ENCODE measurements at regions not wholly inside any gene's neighbourhood (a gene's known extent, or its start where the extent isn't known, plus 50 kb on each side); places are given as distances from the start of the nearest gene placed in this dataset.

DNA sequence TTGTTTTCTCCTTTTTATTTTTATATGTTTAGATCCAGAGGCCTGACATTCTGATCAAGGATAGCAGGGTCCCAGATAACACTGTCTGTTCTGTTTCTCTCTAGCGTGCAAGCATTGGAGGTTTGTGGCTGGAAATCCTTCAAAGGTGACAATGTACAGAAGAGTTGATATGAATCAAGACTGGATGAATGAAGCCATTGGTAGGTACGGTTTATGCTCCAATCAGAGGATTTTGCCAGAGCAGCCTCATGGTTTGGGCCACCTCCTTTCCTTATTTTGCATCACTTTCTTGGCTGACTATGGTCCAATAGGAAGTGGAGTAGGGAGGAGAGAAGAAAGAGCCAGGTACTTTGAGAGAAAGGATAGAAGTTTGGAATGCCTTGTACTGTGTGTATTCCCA lies 484.8 kb upstream of the JAG1 start:
- ChIA-PET RAD21 (ENCODE audit: low non-redundant PET in 1 of 2, low total read pairs in 2 of 2, uncharacterized antibody in 2 of 2, unreplicated experiment in 2 of 2) (no interaction called here), CTCF (no interaction called here), POLR2A (no interaction called here)
- BruUV-seq (replicated peaks), result no TSS peak
- no peaks in the 10 kb centered on the region for H4K20me1 ChIP-seq (ENCODE audit: insufficient read depth)
- no peak overlapping the region for H2AFZ ChIP-seq (ENCODE audit: low read depth, low read length, poor library complexity, severe bottlenecking)
- H3K9ac ChIP-seq (ENCODE audit: low read length), result no peak overlapping the region
- ATAC-seq (no peak), DNase-seq (ENCODE audit: low read depth, low spot score) (no peak)
- no peaks in the 10 kb centered on the region for H3K79me2 ChIP-seq (ENCODE audit: insufficient read depth, low read length)
- H3K4me2 ChIP-seq (ENCODE audit: low read length), result no peak overlapping the region
- H3K4me3 ChIP-seq (replicated peaks in 1 of 2; ENCODE audit: low read depth in 1 of 2, low read length in 2 of 2), result no peak overlapping the region
- no peaks in the 10 kb centered on the region for H3K4me1 ChIP-seq (ENCODE audit: control insufficient read depth in 1 of 2, insufficient read depth in 2 of 2, low read length in 2 of 2)
- H3K9me3 ChIP-seq (ENCODE audit: control insufficient read depth in 1 of 2, insufficient read depth in 1 of 2, low read depth in 1 of 2, low read length in 2 of 2), result no peaks in the 10 kb centered on the region
- H3K36me3 ChIP-seq (ENCODE audit: control insufficient read depth in 1 of 2, insufficient read depth in 2 of 2, low read length in 2 of 2), result no peaks in the 10 kb centered on the region
- no peaks in the 10 kb centered on the region for H3K27me3 ChIP-seq (ENCODE audit: insufficient read depth, low read length)
- H3K9me2 ChIP-seq (ENCODE audit: insufficient read depth), result no peaks in the 10 kb centered on the region
- no peak overlapping the region for H3K27ac ChIP-seq (ENCODE audit: low read depth, low read length)
- TF ChIP-seq SP1 (IDR thresholded peaks at IDR 0.05; ENCODE audit: low read depth) (no peak), RAD21 (IDR thresholded peaks at IDR 0.05; ENCODE audit: low read depth) (no peak), FOSL1 (IDR thresholded peaks at IDR 0.05; ENCODE audit: low read depth) (no peak), EGR1 (IDR thresholded peaks at IDR 0.05; ENCODE audit: low read depth) (no peak), ELF1 (IDR thresholded peaks at IDR 0.05; ENCODE audit: borderline replicate concordance, low read depth) (no peak), ATF3 (IDR thresholded peaks at IDR 0.05) (no peak), EZH2 (IDR thresholded peaks at IDR 0.05) (no peak), ZNF274 (IDR thresholded peaks at IDR 0.05; ENCODE audit: low read depth, low read length) (no peak), MAX (IDR thresholded peaks at IDR 0.05) (no peak)
- TF ChIP-seq, protein P1, sequence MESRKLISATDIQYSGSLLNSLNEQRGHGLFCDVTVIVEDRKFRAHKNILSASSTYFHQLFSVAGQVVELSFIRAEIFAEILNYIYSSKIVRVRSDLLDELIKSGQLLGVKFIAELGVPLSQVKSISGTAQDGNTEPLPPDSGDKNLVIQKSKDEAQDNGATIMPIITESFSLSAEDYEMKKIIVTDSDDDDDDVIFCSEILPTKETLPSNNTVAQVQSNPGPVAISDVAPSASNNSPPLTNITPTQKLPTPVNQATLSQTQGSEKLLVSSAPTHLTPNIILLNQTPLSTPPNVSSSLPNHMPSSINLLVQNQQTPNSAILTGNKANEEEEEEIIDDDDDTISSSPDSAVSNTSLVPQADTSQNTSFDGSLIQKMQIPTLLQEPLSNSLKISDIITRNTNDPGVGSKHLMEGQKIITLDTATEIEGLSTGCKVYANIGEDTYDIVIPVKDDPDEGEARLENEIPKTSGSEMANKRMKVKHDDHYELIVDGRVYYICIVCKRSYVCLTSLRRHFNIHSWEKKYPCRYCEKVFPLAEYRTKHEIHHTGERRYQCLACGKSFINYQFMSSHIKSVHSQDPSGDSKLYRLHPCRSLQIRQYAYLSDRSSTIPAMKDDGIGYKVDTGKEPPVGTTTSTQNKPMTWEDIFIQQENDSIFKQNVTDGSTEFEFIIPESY (IDR thresholded peaks at IDR 0.05; ENCODE audit: extremely low read depth, insufficient replicate concordance, low read length), result no peak
- intact Hi-C loops (cut with micrococcal nuclease), result no loop called here
